Kidney (tissue), 13 donors: ENCODE measurements at regions not wholly inside any gene's neighbourhood (a gene's known extent, or its start where the extent isn't known, plus 50 kb on each side); places are given as distances from the start of the nearest gene placed in this dataset.
A peak's percentile ranks its signal among the peaks of the same experiment; 100 is the strongest.

Experiments used
- DNase-seq, 5 donors: peaks; one replicate each; pipeline ENCODE4 v3.0.0-alpha.2; 2013 to 2020
- FAIRE-seq: peaks from 2 replicates; lab custom pipeline; 2012; peaks lifted over from hg19 to GRCh38; lab: Jason Lieb, UNC
- H3K27ac ChIP-seq, 2 donors: one replicate each; pipeline ENCODE4 v1.7.0; 2013; ENCODE audit warnings: low read depth in 2 of 2, low read length in 2 of 2, inconsistent platforms in 1 of 2
- H3K27me3 ChIP-seq: one replicate; pipeline ENCODE4 v1.7.1; 2013; ENCODE audit warnings: low read length, inconsistent platforms; ENCODE audit not compliant: control insufficient read depth, insufficient read depth
- H3K36me3 ChIP-seq, 3 donors: one replicate each; pipeline versions ENCODE4 v1.7.0 to v1.7.1; 2013; ENCODE audit warnings: low read length in 3 of 3, control low read depth in 1 of 3, inconsistent platforms in 1 of 3; ENCODE audit not compliant: insufficient read depth in 3 of 3, control insufficient read depth in 2 of 3
- H3K4me1 ChIP-seq, 3 donors: one replicate each; pipeline versions ENCODE4 v1.7.0 to v1.7.1; 2013; ENCODE audit warnings: low read length in 3 of 3, inconsistent platforms in 1 of 3, low read depth in 1 of 3; ENCODE audit not compliant: control insufficient read depth in 2 of 3, insufficient read depth in 2 of 3
- H3K4me3 ChIP-seq, 3 donors: one replicate each; pipeline versions ENCODE4 v1.7.0 to v1.8.1; 2013; ENCODE audit warnings: low read length in 3 of 3, control low read depth in 1 of 3, inconsistent platforms in 1 of 3
- H3K9ac ChIP-seq, 3 donors: one replicate each; pipeline versions ENCODE4 v1.7.0 to v1.7.1; 2013; ENCODE audit warnings: low read length in 3 of 3, control low read depth in 1 of 3, inconsistent platforms in 1 of 3
- H3K9me3 ChIP-seq, 3 donors: one replicate each; pipeline versions ENCODE4 v1.7.0 to v1.7.1; 2013; ENCODE audit warnings: low read length in 3 of 3, control low read depth in 1 of 3, inconsistent platforms in 1 of 3; ENCODE audit not compliant: control insufficient read depth in 2 of 3, insufficient read depth in 1 of 3
- CTCF ChIP-seq: IDR thresholded peaks from 3 replicates; pipeline ENCODE4 v1.5.1; 2012; ENCODE audit warnings: mild to moderate bottlenecking, moderate library complexity, borderline replicate concordance; ENCODE audit not compliant: insufficient read depth; ENCODE audit errors: extremely low read depth
- intact Hi-C: fragments of 100-400 bp; cut with DNase I; formaldehyde crosslinking; loops from one replicate; pipeline ENCODE4 v1.11.1; 2022
- donor health status: control.
- donor health status: control.
- donor health status: control.
- donor health status: control.
- donor health status: control.
- donor health status: DM: yes; HTN: yes; CAD: no.
- donor health status: Normal renal cell carcinoma (clear cell type).

- FAIRE-seq (no peak), DNase-seq (no peak)
- intact Hi-C loops, result no loop called here
- H3K4me1 ChIP-seq, result no peaks in the 10 kb centered on the region
- TF ChIP-seq CTCF, result no peak
- H3K9me3 ChIP-seq, result no peaks in the 10 kb centered on the region
- no peaks in the 10 kb centered on the region for H3K27me3 ChIP-seq
- H3K4me3 ChIP-seq, result no peak overlapping the region
- H3K27ac ChIP-seq, result no peak overlapping the region
- H3K9ac ChIP-seq, result no peak overlapping the region
- no peaks in the 10 kb centered on the region for H3K36me3 ChIP-seq
Measured at GRCh38 chr2:16263241-16263890, 323.0 kb downstream of the MYCN start.

- Histone ChIP-seq H3K36me3 (no peaks in the 10 kb centered on the region), H3K4me3 (no peak overlapping the region), H3K9me3 (no peaks in the 10 kb centered on the region), H3K27me3 (no peaks in the 10 kb centered on the region), H3K9ac (no peak overlapping the region), H3K27ac (no peak overlapping the region), H3K4me1 (no peaks in the 10 kb centered on the region)
- peak in 1 of 5 donors; percentile 19 for DNase-seq
- intact Hi-C loops, result no loop called here
- FAIRE-seq, result no peak
- no peak for TF ChIP-seq CTCF
Measured at GRCh38 chr2:16262526-16263178, 322.3 kb downstream of the MYCN start.

GRCh38 chr2:16261791-16262190 is 321.4 kb downstream of the MYCN start:
- no peaks in the 10 kb centered on the region for H3K36me3 ChIP-seq
- no peaks in the 10 kb centered on the region for H3K27me3 ChIP-seq
- FAIRE-seq (no peak), DNase-seq (no peak)
- no peaks in the 10 kb centered on the region for H3K4me1 ChIP-seq
- H3K9me3 ChIP-seq, result no peaks in the 10 kb centered on the region
- no peak overlapping the region for H3K9ac ChIP-seq
- TF ChIP-seq CTCF, result no peak
- no peak overlapping the region for H3K27ac ChIP-seq
- H3K4me3 ChIP-seq, result no peak overlapping the region
- intact Hi-C loops, result no loop called here

- no peak for TF ChIP-seq CTCF
- intact Hi-C loops, result no loop called here
- H3K9ac ChIP-seq, result no peak overlapping the region
- H3K9me3 ChIP-seq, result no peaks in the 10 kb centered on the region
- DNase-seq, result no peak
- no peak for FAIRE-seq
- H3K4me1 ChIP-seq, result no peaks in the 10 kb centered on the region
- no peaks in the 10 kb centered on the region for H3K36me3 ChIP-seq
- H3K4me3 ChIP-seq, result no peak overlapping the region
- no peaks in the 10 kb centered on the region for H3K27me3 ChIP-seq
- H3K27ac ChIP-seq, result no peak overlapping the region
Measured at GRCh38 chr2:16261071-16261470, 320.7 kb downstream of the MYCN start.
